ENCODE measurements at regions not wholly inside any gene's neighbourhood (a gene's known extent, or its start where the extent isn't known, plus 50 kb on each side); places are given as distances from the start of the nearest gene placed in this dataset.
A peak's percentile ranks its signal among the peaks of the same experiment; 100 is the strongest.
"Not testable (repeated sequence)": the region's sequence is repeated elsewhere in the genome, so short reads cannot be mapped to it uniquely, and the experiment has no call there.

DNA sequence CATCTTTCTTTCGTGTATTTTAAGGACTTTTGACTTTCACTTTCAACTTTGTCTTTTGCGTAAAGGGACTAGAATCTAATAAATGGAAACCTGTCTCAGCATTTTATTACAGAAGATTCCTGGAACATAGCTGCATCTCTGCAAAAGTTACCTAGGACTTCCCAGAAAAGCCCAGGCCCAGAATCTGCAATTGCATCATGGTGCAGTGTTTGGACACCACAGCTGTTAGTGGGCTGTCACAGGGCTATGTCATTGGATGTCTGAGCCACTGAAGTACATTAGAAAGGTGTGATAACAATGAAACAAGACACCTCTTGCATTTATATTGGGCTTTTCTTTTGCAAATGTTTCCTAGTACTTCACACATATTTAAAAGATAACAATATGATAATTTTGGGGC is 199.9 kb upstream of the IGF1 start:
- no peak for TF ChIP-seq CTCF (IDR thresholded peaks at IDR 0.05; ENCODE audit: insufficient read depth, low read depth, low read length)
- no peak for DNase-seq (ENCODE audit: low read depth)

GRCh38 chr12:102676812-102677211 is 196.4 kb upstream of the IGF1 start:
- no peak for TF ChIP-seq CTCF (IDR thresholded peaks at IDR 0.05; ENCODE audit: insufficient read depth, low read depth, low read length)

More for the DNA sequence above, 199.9 kb upstream of the IGF1 start:
- no peak overlapping the region for H3K4me3 ChIP-seq (ENCODE audit: low read depth, low read length)

DNA sequence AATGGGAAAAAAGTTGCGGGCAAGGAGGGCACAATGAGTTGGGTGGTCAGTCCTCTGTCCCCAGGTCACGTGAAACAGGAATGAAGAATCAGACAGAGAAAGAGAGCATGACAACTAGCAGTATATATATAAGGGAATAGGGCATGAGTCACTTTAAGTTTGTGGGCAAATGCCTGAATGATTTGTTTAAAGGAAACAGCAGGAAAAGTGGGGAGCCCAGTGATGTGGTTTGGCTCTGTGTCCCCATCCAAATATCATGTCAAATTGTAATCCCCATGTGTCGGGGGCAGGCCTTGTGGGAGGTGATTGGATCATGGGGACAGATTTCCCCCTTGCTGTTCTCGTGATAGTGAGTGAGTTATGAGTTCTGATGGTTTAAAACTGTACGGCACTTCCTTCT is 195.3 kb upstream of the IGF1 start:
- peak; percentile 14 for DNase-seq (ENCODE audit: low read depth)
- no peak overlapping the region for H3K4me3 ChIP-seq (ENCODE audit: low read depth, low read length)
- TF ChIP-seq CTCF (IDR thresholded peaks at IDR 0.05; ENCODE audit: insufficient read depth, low read depth, low read length), result no peak

More at GRCh38 chr12:102676812-102677211, 196.4 kb upstream of the IGF1 start:
- H3K4me3 ChIP-seq (ENCODE audit: low read depth, low read length), result no peak overlapping the region
- no peak for DNase-seq (ENCODE audit: low read depth)

GRCh38 chr12:102673606-102674005 is 193.2 kb upstream of the IGF1 start:
- H3K4me3 ChIP-seq (ENCODE audit: low read depth, low read length), result no peak overlapping the region
- no peak for DNase-seq (ENCODE audit: low read depth)
- no peak for TF ChIP-seq CTCF (IDR thresholded peaks at IDR 0.05; ENCODE audit: insufficient read depth, low read depth, low read length)

DNA sequence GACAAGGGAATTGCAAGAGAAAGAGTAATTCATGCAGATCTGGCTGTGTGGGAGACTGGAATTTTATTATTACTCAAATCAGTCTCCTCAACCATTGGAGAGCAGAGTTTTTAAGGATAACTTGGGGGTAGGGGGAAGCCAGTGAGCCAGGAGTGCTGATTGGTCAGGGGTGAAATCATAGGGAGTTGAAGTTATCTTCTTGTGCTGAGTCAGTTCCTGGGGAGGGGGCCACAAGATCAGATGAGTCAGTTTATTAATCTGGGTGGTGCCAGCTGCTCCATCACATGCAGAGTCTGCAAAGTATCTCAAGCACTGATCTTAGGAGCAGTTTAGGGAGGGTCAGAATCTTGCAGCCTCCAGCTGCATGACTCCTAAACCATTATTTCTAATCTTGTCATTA is 191.8 kb upstream of the IGF1 start:
- H3K4me3 ChIP-seq (ENCODE audit: low read depth, low read length); DNase-seq (ENCODE audit: low read depth): not testable (repeated sequence)

GRCh38 chr12:102669056-102669455 is 188.7 kb upstream of the IGF1 start:
- no peak for DNase-seq (ENCODE audit: low read depth)
- no peak for TF ChIP-seq CTCF (IDR thresholded peaks at IDR 0.05; ENCODE audit: insufficient read depth, low read depth, low read length)
- H3K4me3 ChIP-seq (ENCODE audit: low read depth, low read length), result no peak overlapping the region

DNA sequence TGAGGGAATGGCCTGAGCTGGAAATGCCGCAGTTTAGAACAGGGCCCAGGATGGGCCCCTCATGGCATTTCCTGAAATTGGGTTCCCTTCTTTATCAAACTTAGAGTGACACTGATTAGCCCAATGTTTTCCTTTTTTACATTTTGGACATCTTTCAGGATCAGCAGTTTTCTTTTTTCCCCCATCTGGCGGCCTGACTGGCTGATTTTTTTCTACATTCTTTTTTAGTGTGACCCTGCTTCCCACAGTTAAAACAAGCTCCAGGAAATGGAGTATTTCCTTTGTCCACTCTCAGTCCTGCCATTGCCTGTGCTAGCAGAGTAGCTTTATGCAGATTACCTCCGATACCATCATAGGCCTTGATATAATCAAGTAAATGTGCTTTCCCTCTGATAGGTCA is 185.8 kb upstream of the IGF1 start:
- not testable (repeated sequence) for H3K4me3 ChIP-seq (ENCODE audit: low read depth, low read length); DNase-seq (ENCODE audit: low read depth)

DNA sequence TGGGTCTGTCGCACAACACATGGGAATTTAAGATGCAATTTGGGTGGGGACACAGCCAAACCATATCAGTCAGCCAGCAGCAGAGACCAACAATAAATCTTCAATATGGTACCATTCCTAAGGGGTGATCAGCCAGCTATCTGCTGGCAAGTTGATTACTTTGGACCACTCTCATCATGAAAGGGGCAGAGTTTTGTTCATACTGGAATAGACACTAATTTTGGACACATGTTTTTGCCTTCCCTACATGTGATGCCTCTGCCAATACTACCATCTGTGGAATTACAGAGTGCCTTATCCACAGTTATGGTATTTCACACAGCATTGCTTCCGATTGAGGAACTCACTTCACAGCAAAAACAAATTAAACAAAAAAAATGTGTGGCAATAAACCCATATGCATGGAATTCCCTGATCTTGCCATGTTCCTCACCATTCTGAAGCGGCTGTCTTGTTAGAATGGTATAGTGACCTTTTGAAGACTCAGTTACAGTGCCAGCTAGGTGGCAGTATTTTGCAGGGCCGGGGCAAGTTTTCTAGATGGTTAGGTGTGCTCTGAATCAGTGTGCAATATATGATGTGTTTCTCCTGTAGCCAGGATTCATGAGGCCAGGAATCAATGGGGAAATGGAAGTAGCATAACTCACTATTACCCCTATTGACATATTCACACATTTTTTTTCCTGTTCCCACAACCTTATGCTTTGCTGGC is 179.0 kb upstream of the IGF1 start:
- no peak for DNase-seq (ENCODE audit: low read depth)
- H3K4me3 ChIP-seq (ENCODE audit: low read depth, low read length), result no peak overlapping the region
- peak; percentile 12 for TF ChIP-seq CTCF (IDR thresholded peaks at IDR 0.05; ENCODE audit: insufficient read depth, low read depth, low read length)
